Karpas-422 (cell line): ENCODE measurements at regions not wholly inside any gene's neighbourhood (a gene's known extent, or its start where the extent isn't known, plus 50 kb on each side); places are given as distances from the start of the nearest gene placed in this dataset.

Experiments used
- DNase-seq: peaks from one replicate; pipeline ENCODE4 v3.0.0-alpha.2; 2015
- H2AFZ ChIP-seq: fragments of 200-600 bp; sonication (generic); 2 replicates; pipeline ENCODE4 v1.6.1; 2014; ENCODE audit warnings: antibody characterized with exemption, low read length, mixed read lengths
- H3K27ac ChIP-seq: fragments of 200-600 bp; sonication (generic); 2 replicates; pipeline ENCODE4 v1.5.1; 2014; ENCODE audit warnings: mild to moderate bottlenecking, low read length, moderate library complexity
- H3K27me3 ChIP-seq: fragments of 200-600 bp; sonication (generic); 2 replicates; pipeline ENCODE4 v1.6.1; 2014; ENCODE audit warnings: low read length, mixed read lengths
- H3K36me3 ChIP-seq: fragments of 200-600 bp; sonication (generic); 2 replicates; pipeline ENCODE4 v1.6.1; 2014; ENCODE audit warnings: low read length, mixed read lengths; ENCODE audit not compliant: insufficient read depth
- H3K4me1 ChIP-seq: fragments of 200-600 bp; sonication (generic); 2 replicates; pipeline ENCODE4 v1.6.1; 2014; ENCODE audit warnings: mild to moderate bottlenecking, low read length, mixed read lengths
- H3K4me2 ChIP-seq: fragments of 200-600 bp; sonication (generic); 2 replicates; pipeline ENCODE4 v1.6.1; 2014; ENCODE audit warnings: low read length, low read depth, mild to moderate bottlenecking; ENCODE audit not compliant: poor library complexity, severe bottlenecking
- H3K4me3 ChIP-seq: fragments of 200-600 bp; sonication (generic); 2 replicates; pipeline ENCODE4 v1.5.1; 2014; ENCODE audit warnings: mild to moderate bottlenecking, antibody characterized with exemption, low read length, mixed read lengths
- H3K79me2 ChIP-seq: fragments of 200-600 bp; sonication (generic); 2 replicates; pipeline ENCODE4 v1.6.1; 2014; ENCODE audit warnings: mild to moderate bottlenecking, low read length, mixed read lengths
- H3K9ac ChIP-seq: fragments of 200-600 bp; sonication (generic); 2 replicates; pipeline ENCODE4 v1.6.0; 2014; ENCODE audit warnings: low read length
- H3K9me2 ChIP-seq: fragments of 200-600 bp; sonication (generic), shearing (Covaris generic); replicated peaks from 2 replicates; pipeline ENCODE4 v1.6.0; 2014; ENCODE audit warnings: mild to moderate bottlenecking, low read length, moderate library complexity; ENCODE audit not compliant: insufficient read depth
- H3K9me3 ChIP-seq: fragments of 300-700, 200-600 bp; sonication (generic); 2 replicates; pipeline ENCODE4 v1.6.1; 2014; ENCODE audit warnings: low read length, mixed read lengths
- H4K20me1 ChIP-seq: fragments of 200-600 bp; sonication (generic); 2 replicates; pipeline ENCODE4 v1.6.1; 2014; ENCODE audit warnings: mild to moderate bottlenecking, antibody characterized with exemption, low read length, low read depth; ENCODE audit not compliant: insufficient read depth

DNA sequence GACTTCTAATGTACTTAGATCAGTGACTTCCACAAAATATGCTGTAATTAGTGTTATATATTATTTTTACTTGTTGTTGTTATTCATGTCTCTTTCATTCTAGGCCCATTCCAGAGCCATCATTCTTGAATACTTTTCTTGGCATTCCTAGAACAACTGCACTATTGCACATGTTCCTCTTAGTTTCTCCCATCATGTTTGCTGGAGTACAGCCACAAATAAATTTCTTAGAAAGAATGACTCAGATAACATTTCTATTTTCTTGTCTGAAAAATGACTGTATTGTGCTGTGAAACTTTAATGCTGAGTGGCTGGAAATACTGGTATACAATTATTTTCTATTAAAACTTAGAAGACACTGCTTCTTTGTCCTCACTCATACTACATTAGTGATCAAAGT is 651.0 kb upstream of the STEAP1 start:
- no peaks in the 10 kb centered on the region for H3K9me2 ChIP-seq
- no peaks in the 10 kb centered on the region; the same call in 1 of the 2 replicates for H3K9me3 ChIP-seq
- H3K27me3 ChIP-seq, result no peaks in the 10 kb centered on the region
- no peak overlapping the region for H3K27ac ChIP-seq
- DNase-seq, result no peak
- H3K79me2 ChIP-seq, result no peaks in the 10 kb centered on the region
- no peak overlapping the region for H3K4me3 ChIP-seq
- H4K20me1 ChIP-seq, result no peaks in the 10 kb centered on the region
- no peak overlapping the region for H3K4me2 ChIP-seq
- no peak overlapping the region for H2AFZ ChIP-seq
- no peaks in the 10 kb centered on the region for H3K36me3 ChIP-seq
- H3K9ac ChIP-seq, result no peak overlapping the region
- H3K4me1 ChIP-seq, result no peaks in the 10 kb centered on the region

DNA sequence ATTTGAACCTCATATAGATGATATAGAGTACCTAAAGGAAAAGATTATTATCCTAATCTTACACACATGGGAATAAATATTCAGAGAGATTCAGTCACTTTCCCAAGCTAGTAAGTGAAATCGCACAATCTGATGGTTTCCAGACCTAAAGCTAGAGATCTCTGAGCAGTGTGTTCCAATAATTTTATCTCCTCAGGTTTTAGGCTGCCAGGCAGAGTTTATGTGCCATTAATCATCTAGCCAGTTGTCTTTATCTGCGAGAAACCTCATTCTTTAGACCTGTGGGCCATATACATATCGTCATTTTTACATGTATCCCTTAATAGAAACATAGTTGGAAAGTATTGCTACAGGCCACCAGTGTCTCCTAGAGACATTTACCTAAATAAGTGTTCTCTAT is 647.2 kb upstream of the STEAP1 start:
- Histone ChIP-seq H2AFZ (no peak overlapping the region), H3K4me3 (no peak overlapping the region), H3K9ac (no peak overlapping the region), H3K9me2 (no peaks in the 10 kb centered on the region; the same call in 1 of the 2 replicates), H3K36me3 (no peaks in the 10 kb centered on the region), H3K79me2 (no peaks in the 10 kb centered on the region), H3K27ac (no peak overlapping the region), H3K27me3 (no peaks in the 10 kb centered on the region), H3K4me2 (no peak overlapping the region), H4K20me1 (no peaks in the 10 kb centered on the region), H3K4me1 (no peaks in the 10 kb centered on the region), H3K9me3 (peaks cover 2% of the 10 kb centered on the region; the same call in 1 of the 2 replicates)
- no peak for DNase-seq

DNA sequence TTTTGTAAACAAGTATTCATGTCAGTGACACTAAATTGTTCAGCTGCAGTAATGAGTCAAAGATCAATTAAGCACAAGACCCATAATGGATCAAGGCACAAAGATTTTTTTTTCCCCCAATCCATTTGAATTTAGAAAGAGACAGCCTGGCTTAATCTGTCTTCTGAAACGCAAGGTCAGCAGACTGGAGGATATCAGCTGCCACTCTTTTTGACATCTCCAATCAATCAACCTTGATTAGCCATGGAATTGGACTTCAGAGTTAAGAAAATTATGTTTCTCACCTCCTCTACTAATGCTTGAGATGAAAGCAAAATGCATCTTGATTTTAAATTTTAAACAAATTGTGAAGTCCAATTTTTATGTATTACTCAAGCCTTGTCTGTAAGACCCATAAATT is 642.4 kb upstream of the STEAP1 start:
- no peak overlapping the region for H3K27ac ChIP-seq
- H3K79me2 ChIP-seq, result no peaks in the 10 kb centered on the region
- H2AFZ ChIP-seq, result no peak overlapping the region
- no peak for DNase-seq
- H3K4me1 ChIP-seq, result no peaks in the 10 kb centered on the region
- no peaks in the 10 kb centered on the region; the same call in 1 of the 2 replicates for H3K9me2 ChIP-seq
- no peak overlapping the region for H3K4me3 ChIP-seq
- no peaks in the 10 kb centered on the region for H4K20me1 ChIP-seq
- no peaks in the 10 kb centered on the region for H3K27me3 ChIP-seq
- peaks cover 11% of the 10 kb centered on the region; the same call in 1 of the 2 replicates for H3K9me3 ChIP-seq
- no peaks in the 10 kb centered on the region for H3K36me3 ChIP-seq
- no peak overlapping the region for H3K4me2 ChIP-seq
- H3K9ac ChIP-seq, result no peak overlapping the region

DNA sequence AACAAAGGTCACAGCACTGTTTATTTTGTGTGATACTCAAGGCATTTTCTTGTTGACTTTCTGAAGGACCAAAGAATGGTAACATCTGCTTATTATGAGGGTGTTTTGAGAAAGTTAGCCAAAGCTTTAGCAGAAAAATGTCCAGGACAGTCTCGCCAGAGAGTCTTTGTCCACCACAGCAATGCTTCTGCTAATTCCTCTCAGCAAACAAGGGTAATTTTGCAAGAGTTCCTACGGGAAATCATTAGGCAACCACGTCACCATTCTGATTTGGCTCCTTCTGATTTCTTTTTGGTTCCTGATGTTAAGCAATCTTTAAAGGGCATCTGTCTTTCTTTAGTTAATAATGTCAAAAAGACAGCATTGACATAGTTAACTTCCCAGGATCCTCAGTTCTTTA is 639.3 kb upstream of the STEAP1 start:
- no peak overlapping the region for H3K4me2 ChIP-seq
- no peaks in the 10 kb centered on the region for H4K20me1 ChIP-seq
- no peaks in the 10 kb centered on the region for H3K27me3 ChIP-seq
- H3K9me3 ChIP-seq, result peaks cover 11% of the 10 kb centered on the region; the same call in 1 of the 2 replicates
- no peak overlapping the region for H3K9ac ChIP-seq
- no peaks in the 10 kb centered on the region for H3K79me2 ChIP-seq
- H3K4me3 ChIP-seq, result no peak overlapping the region
- no peak overlapping the region for H3K27ac ChIP-seq
- H2AFZ ChIP-seq, result no peak overlapping the region
- no peaks in the 10 kb centered on the region for H3K9me2 ChIP-seq
- H3K4me1 ChIP-seq, result no peaks in the 10 kb centered on the region
- H3K36me3 ChIP-seq, result no peaks in the 10 kb centered on the region
- no peak for DNase-seq

DNA sequence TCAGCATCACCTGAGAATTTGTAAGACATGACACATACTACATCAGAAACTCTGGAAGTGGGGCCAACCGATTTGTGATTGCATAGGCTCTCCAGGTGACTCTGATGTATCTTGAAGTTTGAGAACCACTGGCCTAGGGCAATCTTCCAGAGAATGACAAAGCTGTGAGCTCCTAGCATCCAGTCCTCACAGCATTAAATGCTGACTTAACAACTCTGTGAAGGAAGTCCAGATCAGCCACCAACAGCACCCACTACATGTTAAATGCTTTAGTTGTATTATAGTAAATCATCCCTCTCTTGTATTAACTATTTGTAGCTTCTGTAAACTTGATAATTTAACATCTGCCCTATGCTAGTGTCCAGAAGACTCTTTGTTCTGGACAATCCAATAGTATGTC is 636.5 kb upstream of the STEAP1 start:
- no peak overlapping the region for H3K4me3 ChIP-seq
- no peak overlapping the region for H3K4me2 ChIP-seq
- no peak overlapping the region for H2AFZ ChIP-seq
- H3K9me3 ChIP-seq, result peaks cover 8% of the 10 kb centered on the region; the same call in 1 of the 2 replicates
- H3K9ac ChIP-seq, result no peak overlapping the region
- no peaks in the 10 kb centered on the region for H3K36me3 ChIP-seq
- no peaks in the 10 kb centered on the region for H3K79me2 ChIP-seq
- no peak overlapping the region for H3K27ac ChIP-seq
- H3K27me3 ChIP-seq, result no peaks in the 10 kb centered on the region
- H4K20me1 ChIP-seq, result no peaks in the 10 kb centered on the region
- H3K9me2 ChIP-seq, result no peaks in the 10 kb centered on the region; the same call in 1 of the 2 replicates
- DNase-seq, result no peak
- no peaks in the 10 kb centered on the region for H3K4me1 ChIP-seq

DNA sequence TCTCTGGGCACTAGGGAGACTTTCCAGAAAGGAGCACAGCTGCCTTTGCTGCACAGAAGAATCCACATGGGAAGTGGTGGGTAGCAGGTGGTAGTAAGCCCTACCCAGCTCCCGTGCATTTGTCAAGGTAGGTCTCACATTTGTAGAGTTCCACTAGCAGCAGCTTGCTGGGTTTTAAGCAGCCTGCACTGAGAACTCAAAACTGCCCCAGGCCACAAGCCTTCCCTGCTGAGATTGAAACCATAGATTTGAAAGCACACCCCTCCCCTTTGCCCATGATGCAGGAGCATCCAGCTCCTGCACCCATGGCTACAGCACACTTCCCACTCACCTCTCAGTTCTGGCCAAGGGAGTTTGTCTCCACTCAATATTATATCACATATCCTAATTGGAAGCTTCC is 604.5 kb upstream of the STEAP1 start:
- H3K27me3 ChIP-seq, result no peaks in the 10 kb centered on the region
- DNase-seq, result no peak
- H3K9me3 ChIP-seq, result no peaks in the 10 kb centered on the region
- H3K27ac ChIP-seq, result no peak overlapping the region
- H3K4me1 ChIP-seq, result no peaks in the 10 kb centered on the region
- no peak overlapping the region for H2AFZ ChIP-seq
- H3K36me3 ChIP-seq, result no peaks in the 10 kb centered on the region
- no peak overlapping the region for H3K9ac ChIP-seq
- H3K79me2 ChIP-seq, result no peaks in the 10 kb centered on the region
- no peaks in the 10 kb centered on the region for H3K9me2 ChIP-seq
- no peak overlapping the region for H3K4me2 ChIP-seq
- no peaks in the 10 kb centered on the region for H4K20me1 ChIP-seq
- no peak overlapping the region for H3K4me3 ChIP-seq

DNA sequence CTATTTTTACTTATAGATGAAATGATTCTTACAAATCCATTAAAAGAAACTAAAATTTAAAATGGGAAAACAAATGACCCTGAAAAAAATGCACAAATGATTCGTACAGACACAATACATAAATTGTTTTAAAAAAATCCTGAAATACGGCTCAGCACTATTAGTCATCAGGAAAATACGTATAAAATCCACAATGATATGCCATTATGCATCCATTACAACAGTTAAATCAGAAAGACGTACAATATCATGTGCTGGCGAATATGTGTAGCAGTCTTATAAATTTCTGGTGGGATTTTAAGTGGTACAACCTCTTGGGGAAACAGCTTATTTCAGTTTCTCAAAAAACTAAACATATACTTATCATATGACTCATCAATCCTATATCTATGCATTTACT is 600.1 kb upstream of the STEAP1 start:
- Histone ChIP-seq H3K9ac (no peak overlapping the region), H3K4me3 (no peak overlapping the region), H3K9me3 (no peaks in the 10 kb centered on the region), H4K20me1 (no peaks in the 10 kb centered on the region), H3K79me2 (no peaks in the 10 kb centered on the region), H3K36me3 (no peaks in the 10 kb centered on the region), H2AFZ (no peak overlapping the region), H3K4me1 (no peaks in the 10 kb centered on the region), H3K9me2 (no peaks in the 10 kb centered on the region), H3K4me2 (no peak overlapping the region), H3K27me3 (no peaks in the 10 kb centered on the region), H3K27ac (no peak overlapping the region)
- no peak for DNase-seq

DNA sequence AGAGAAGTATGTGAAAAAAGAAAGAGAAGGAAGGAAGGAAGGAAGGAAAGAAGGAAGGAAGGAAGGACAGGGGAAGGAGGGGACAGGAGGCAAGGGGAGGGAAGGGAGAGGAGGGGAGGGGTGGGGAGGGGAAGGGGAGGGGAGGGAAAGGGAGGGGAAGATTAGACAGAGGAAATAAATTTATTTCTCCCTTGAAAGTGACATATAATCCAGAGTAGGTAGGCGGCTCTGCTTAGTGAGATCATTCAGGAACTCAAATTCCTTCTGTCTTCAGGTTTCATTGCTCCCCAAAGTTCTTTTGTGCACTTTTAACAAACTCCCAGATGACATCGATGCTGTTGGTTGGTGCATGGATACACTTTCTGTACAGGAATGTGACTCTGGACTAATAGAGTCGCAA is 594.7 kb upstream of the STEAP1 start:
- H3K4me1 ChIP-seq, result no peaks in the 10 kb centered on the region
- no peak for DNase-seq
- no peak overlapping the region for H3K27ac ChIP-seq
- H3K27me3 ChIP-seq, result no peaks in the 10 kb centered on the region
- H3K9ac ChIP-seq, result no peak overlapping the region
- no peak overlapping the region for H2AFZ ChIP-seq
- no peak overlapping the region for H3K4me3 ChIP-seq
- no peaks in the 10 kb centered on the region for H4K20me1 ChIP-seq
- no peak overlapping the region for H3K4me2 ChIP-seq
- H3K79me2 ChIP-seq, result no peaks in the 10 kb centered on the region
- H3K9me3 ChIP-seq, result no peaks in the 10 kb centered on the region
- no peaks in the 10 kb centered on the region for H3K9me2 ChIP-seq
- no peaks in the 10 kb centered on the region for H3K36me3 ChIP-seq

DNA sequence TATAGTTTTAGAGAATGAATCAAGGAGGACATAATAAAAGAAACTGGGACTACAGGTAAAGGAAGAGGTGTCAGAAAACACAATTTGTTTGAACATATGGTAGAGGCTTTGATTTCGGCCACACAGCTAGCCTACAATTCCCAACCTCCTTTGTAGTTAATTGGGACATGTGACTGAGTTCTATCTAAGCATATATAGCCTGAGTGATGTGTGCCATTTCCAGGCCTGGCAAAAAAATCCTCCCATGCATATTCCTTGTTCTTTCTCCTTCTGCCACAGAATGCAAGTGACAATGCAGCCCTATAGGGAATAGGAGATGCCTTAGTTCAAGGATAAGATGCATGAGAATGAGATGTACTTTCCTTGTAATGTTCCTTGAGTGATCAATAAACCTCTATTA is 590.7 kb upstream of the STEAP1 start:
- Histone ChIP-seq H3K79me2 (no peaks in the 10 kb centered on the region), H3K27ac (no peak overlapping the region), H3K4me2 (no peak overlapping the region), H3K9me3 (no peaks in the 10 kb centered on the region), H2AFZ (no peak overlapping the region), H3K27me3 (no peaks in the 10 kb centered on the region), H3K9me2 (no peaks in the 10 kb centered on the region), H3K9ac (no peak overlapping the region), H3K4me3 (no peak overlapping the region), H3K4me1 (no peaks in the 10 kb centered on the region), H3K36me3 (no peaks in the 10 kb centered on the region), H4K20me1 (no peaks in the 10 kb centered on the region)
- no peak for DNase-seq
